ENCODE measurements at regions not wholly inside any gene's neighbourhood (a gene's known extent, or its start where the extent isn't known, plus 50 kb on each side); places are given as distances from the start of the nearest gene placed in this dataset.

GRCh38 chr20:17155401-17155800 is 71.4 kb upstream of the PCSK2 start:
- no peak for TF ChIP-seq CTCF (IDR thresholded peaks at IDR 0.05)
- Histone ChIP-seq H3K27ac (no peak overlapping the region), H3K36me3 (no peaks in the 10 kb centered on the region), H3K4me1 (ENCODE audit: control insufficient read depth in 1 of 2, low read depth in 2 of 2) (no peaks in the 10 kb centered on the region), H3K4me3 (no peak overlapping the region), H3K27me3 (replicated peaks; ENCODE audit: insufficient read depth) (no peaks in the 10 kb centered on the region), H3K9me3 (no peaks in the 10 kb centered on the region)
- ATAC-seq (ENCODE audit: insufficient number of reproducible peaks, low FRiP score, low read depth) = no peak
- no peak for DNase-seq (ENCODE audit: low spot score)

- DNase-seq (ENCODE audit: low spot score) = no peak
- no peak for ATAC-seq (ENCODE audit: insufficient number of reproducible peaks, low FRiP score, low read depth)
- H3K36me3 ChIP-seq = no peaks in the 10 kb centered on the region
- H3K27me3 ChIP-seq (replicated peaks; ENCODE audit: insufficient read depth) = no peaks in the 10 kb centered on the region
- no peak overlapping the region for H3K27ac ChIP-seq
- H3K4me3 ChIP-seq = no peak overlapping the region
- no peaks in the 10 kb centered on the region for H3K9me3 ChIP-seq
- TF ChIP-seq CTCF (IDR thresholded peaks at IDR 0.05) = no peak
- H3K4me1 ChIP-seq (ENCODE audit: control insufficient read depth in 1 of 2, low read depth in 2 of 2) = no peaks in the 10 kb centered on the region
These were observed 68.1 kb upstream of the PCSK2 start for GRCh38 chr20:17158701-17159100.

DNA sequence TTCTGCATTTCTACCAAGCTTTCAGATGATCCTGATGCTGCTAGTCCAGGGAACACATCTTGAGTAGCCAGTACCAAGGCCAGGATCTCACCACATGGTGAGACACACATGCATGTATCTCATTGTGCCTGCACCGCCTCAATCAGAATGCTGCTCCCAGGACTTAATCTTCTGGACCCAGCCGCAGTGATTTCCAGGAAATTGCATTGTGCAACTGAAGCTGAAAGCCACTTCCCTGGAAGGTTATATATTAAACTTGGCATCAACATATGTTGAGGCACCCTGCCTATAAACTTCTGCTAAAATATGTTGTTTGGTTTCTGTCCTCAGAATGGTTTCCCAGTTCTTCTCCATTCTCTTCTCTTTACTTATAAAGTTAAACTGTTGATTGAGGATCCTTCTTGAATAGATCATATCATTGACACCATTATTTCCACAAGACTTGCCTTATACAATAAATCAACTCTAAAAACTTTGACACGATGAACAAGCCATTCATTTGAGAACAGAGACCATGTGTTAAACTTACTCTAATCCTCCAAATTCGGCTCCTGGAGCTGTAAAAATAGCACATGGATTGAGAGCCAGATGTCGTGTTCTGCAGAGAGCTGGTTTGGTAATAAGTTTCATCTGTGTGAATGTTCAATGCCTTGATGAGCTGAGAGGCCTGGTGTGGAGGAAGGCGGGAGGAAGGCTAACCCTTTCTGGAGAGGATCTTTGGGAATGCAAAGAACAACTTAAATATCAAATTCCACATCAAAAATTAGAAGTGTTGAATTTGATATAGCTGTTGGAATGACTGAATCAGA is 65.0 kb upstream of the PCSK2 start:
- DNase-seq (ENCODE audit: low spot score) (no peak), ATAC-seq (ENCODE audit: insufficient number of reproducible peaks, low FRiP score, low read depth) (no peak)
- Histone ChIP-seq H3K9me3 (no peaks in the 10 kb centered on the region), H3K27me3 (replicated peaks; ENCODE audit: insufficient read depth) (no peaks in the 10 kb centered on the region), H3K4me3 (no peak overlapping the region), H3K36me3 (no peaks in the 10 kb centered on the region), H3K27ac (no peak overlapping the region), H3K4me1 (ENCODE audit: control insufficient read depth in 1 of 2, low read depth in 2 of 2) (no peaks in the 10 kb centered on the region)
- no peak for TF ChIP-seq CTCF (IDR thresholded peaks at IDR 0.05)

DNA sequence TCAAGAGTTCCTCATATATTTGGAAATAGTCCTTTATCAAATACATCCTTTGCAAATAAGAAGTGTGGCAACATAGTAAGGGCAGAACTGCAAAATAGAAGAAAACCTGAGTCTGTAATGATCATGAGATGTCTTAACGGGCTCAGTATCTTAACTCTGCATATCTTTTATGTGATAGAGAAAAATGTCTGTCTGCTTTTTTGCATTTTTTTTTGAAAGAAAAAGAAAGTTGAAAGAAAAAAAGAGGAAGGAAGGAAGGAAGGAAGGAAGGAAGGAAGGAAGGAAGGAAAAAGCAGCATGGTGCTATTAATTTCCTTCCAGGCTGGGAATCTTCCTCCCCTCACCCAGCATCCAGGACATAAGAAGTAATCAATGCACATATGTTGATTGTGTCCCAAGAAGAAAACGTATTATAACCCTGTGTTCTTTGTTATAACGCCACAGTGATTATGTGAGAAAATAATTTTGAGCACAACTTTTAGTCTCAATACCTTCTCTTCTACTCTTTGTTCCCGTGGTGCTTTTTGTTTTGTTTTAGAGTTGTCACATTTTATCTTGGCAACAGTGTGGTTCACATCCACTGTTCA is 58.7 kb upstream of the PCSK2 start:
- TF ChIP-seq CTCF (IDR thresholded peaks at IDR 0.05) = no peak
- ATAC-seq (ENCODE audit: insufficient number of reproducible peaks, low FRiP score, low read depth) = no peak

DNA sequence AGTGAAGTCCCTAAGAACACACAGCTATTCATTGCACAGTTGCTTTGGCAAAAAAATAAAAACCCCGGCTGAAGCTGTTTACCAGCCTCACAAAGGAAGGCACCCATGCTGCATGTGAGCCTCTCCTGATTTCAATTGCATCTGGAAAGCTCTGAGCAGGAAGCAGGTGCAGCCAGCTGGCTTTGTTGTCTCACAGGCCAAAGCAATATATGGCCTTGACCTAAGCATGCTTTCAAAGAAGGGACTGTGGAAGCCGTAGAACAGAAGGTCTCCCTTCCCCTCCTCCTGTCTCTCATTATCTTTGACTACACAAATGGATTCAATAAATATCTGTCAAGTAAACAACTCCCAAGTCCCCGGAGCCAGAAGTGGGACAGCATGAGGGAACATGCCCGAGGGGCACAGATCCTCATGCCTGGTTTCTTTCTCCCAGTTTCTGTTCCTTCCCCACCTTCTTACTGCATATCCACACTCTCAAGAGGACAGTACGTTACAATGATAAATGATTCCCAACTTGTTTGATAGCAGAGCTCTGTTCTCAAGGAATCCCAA is 57.2 kb upstream of the PCSK2 start:
- Histone ChIP-seq H3K27ac (no peak overlapping the region), H3K4me3 (no peak overlapping the region), H3K36me3 (no peaks in the 10 kb centered on the region), H3K4me1 (ENCODE audit: control insufficient read depth in 1 of 2, low read depth in 2 of 2) (no peaks in the 10 kb centered on the region), H3K27me3 (replicated peaks; ENCODE audit: insufficient read depth) (no peaks in the 10 kb centered on the region), H3K9me3 (no peaks in the 10 kb centered on the region)
- DNase-seq (ENCODE audit: low spot score) (no peak), ATAC-seq (ENCODE audit: insufficient number of reproducible peaks, low FRiP score, low read depth) (no peak)
- no peak for TF ChIP-seq CTCF (IDR thresholded peaks at IDR 0.05)

More for the DNA sequence above, 58.7 kb upstream of the PCSK2 start:
- no peaks in the 10 kb centered on the region for H3K36me3 ChIP-seq
- no peak overlapping the region for H3K4me3 ChIP-seq
- H3K27me3 ChIP-seq (replicated peaks; ENCODE audit: insufficient read depth) = no peaks in the 10 kb centered on the region
- no peaks in the 10 kb centered on the region for H3K9me3 ChIP-seq
- no peak overlapping the region for H3K27ac ChIP-seq
- H3K4me1 ChIP-seq (ENCODE audit: control insufficient read depth in 1 of 2, low read depth in 2 of 2) = no peaks in the 10 kb centered on the region
- no peak for DNase-seq (ENCODE audit: low spot score)
